GM12865 (cell line): ENCODE measurements at regions not wholly inside any gene's neighbourhood (a gene's known extent, or its start where the extent isn't known, plus 50 kb on each side); places are given as distances from the start of the nearest gene placed in this dataset.
"Not testable (repeated sequence)": the region's sequence is repeated elsewhere in the genome, so short reads cannot be mapped to it uniquely, and the experiment has no call there.

ENCODE experiments used
- DNase-seq: peaks from one replicate; pipeline ENCODE4 v3.0.0; 2010; ENCODE audit warnings: low read depth
- H3K4me3 ChIP-seq: 2 replicates; pipeline ENCODE4 v1.5.1; 2011; ENCODE audit warnings: mild to moderate bottlenecking, low read depth, low read length, control low read depth
- CTCF ChIP-seq: IDR thresholded peaks from 2 replicates; pipeline ENCODE4 v1.5.1; 2011; ENCODE audit warnings: low read length, control low read depth, low read depth, inconsistent platforms; ENCODE audit not compliant: insufficient read depth; ENCODE audit errors: missing control alignments

GRCh38 chr12:43235721-43236120 is 316.3 kb downstream of the ADAMTS20 start:
- H3K4me3 ChIP-seq, result no peak overlapping the region
- TF ChIP-seq CTCF, result no peak
- no peak for DNase-seq

- no peak overlapping the region for H3K4me3 ChIP-seq
- no peak for TF ChIP-seq CTCF
- DNase-seq, result no peak
Observed at GRCh38 chr12:43233861-43234260, 318.1 kb downstream of the ADAMTS20 start.

- no peak overlapping the region for H3K4me3 ChIP-seq
- no peak for TF ChIP-seq CTCF
- no peak for DNase-seq
Observed at GRCh38 chr12:43226151-43226550, 325.9 kb downstream of the ADAMTS20 start.

- not testable (repeated sequence) for H3K4me3 ChIP-seq, DNase-seq
Observed at GRCh38 chr12:43224190-43224805, 327.7 kb downstream of the ADAMTS20 start.

GRCh38 chr12:43222796-43223195 is 329.2 kb downstream of the ADAMTS20 start:
- no peak for DNase-seq
- no peak for TF ChIP-seq CTCF
- no peak overlapping the region for H3K4me3 ChIP-seq

- no peak for TF ChIP-seq CTCF
- no peak for DNase-seq
Observed at GRCh38 chr12:43221216-43221615, 330.8 kb downstream of the ADAMTS20 start.

GRCh38 chr12:43216490-43216889 is 335.5 kb downstream of the ADAMTS20 start:
- no peak for DNase-seq
- no peak for TF ChIP-seq CTCF
- no peak overlapping the region for H3K4me3 ChIP-seq

More at GRCh38 chr12:43221216-43221615, 330.8 kb downstream of the ADAMTS20 start:
- no peak overlapping the region for H3K4me3 ChIP-seq
